ENCODE measurements at regions not wholly inside any gene's neighbourhood (a gene's known extent, or its start where the extent isn't known, plus 50 kb on each side); places are given as distances from the start of the nearest gene placed in this dataset.

- no peak for DNase-seq
These were observed 191.7 kb upstream of the ALKAL2 start for GRCh38 chr2:479490-480176.

DNA sequence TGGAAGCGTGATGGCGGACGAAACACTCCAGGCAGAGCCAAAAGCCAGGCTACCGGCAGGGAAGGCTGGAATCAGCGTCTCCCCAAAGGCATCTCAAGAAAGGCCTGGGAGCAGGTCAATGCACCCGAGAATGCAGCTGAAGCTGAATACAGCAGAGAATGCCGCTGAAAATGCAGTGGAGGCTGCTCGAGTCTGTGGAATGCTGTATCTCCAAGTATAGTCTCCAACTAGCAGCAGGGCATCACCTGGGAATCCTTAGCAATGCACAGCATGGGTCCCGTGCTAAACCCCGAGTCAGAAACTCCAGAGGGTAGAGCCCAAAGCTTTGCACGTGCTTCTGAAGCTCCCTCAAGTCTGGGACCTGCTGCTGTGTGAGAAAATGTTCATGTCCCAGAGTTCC lies 191.1 kb upstream of the ALKAL2 start:
- no peak for DNase-seq

GRCh38 chr2:471560-471959 lies 183.7 kb upstream of the ALKAL2 start:
- no peak for DNase-seq

DNA sequence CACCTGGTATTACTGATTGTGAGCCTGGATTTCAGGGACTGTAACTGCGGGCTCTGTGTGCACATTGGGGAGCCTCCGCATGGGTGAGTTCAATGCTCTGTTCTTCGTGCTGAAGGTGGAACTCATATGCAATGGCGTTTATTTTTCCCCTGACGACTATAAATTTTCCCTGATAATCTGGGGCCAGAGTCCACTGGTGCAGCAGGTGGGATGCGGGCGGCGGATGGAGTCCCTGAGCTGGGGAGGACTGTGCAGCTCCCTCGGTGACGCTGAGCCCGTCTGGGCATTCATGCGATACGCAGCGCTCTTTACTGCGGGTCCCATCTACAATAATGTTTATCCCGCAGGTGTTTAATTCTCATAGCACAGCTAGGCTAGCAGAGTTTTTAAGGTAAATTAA lies 181.6 kb upstream of the ALKAL2 start:
- no peak for DNase-seq

- DNase-seq, result no peak
These were observed 180.9 kb upstream of the ALKAL2 start for GRCh38 chr2:468648-469336.

DNA sequence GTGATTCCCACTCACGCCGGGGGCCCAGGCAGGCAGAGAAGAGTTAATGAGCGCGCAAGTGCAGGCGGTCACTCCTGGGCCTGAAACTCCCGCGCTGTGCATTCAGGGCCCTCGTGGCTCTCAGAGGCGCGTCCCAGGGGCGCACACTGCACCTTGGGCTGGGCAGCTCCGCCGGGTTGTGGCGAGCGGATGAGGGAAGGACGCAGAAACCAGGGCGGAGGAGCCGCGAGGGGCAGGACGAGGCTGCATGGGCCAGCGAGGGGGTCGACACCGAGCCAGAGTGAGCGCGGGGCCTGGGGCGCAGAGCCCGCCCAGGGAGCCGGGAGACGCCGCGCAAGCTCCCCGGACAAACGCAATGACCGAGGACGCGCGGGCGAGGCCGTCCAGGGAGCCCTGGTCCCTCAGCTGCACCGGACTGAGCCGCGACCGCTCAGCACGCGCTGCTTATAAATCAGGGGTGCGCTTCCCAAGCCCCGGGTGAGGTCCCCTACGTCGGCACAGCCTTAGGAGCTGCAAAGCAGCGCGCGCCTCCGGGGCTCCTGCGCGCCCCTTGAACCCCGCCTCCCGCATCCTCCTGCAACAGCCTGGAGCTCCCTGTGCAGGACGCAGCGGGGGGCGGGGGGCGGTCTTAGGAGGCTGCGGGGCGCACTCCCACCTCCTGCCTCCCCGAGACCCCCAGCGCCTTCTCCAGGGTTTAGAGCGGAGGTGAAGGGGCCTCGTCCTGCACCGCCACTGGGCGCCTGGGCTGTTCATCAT lies 180.2 kb upstream of the ALKAL2 start:
- no peak for DNase-seq

- no peak for DNase-seq
These were observed 179.6 kb upstream of the ALKAL2 start for GRCh38 chr2:467543-467891.

DNA sequence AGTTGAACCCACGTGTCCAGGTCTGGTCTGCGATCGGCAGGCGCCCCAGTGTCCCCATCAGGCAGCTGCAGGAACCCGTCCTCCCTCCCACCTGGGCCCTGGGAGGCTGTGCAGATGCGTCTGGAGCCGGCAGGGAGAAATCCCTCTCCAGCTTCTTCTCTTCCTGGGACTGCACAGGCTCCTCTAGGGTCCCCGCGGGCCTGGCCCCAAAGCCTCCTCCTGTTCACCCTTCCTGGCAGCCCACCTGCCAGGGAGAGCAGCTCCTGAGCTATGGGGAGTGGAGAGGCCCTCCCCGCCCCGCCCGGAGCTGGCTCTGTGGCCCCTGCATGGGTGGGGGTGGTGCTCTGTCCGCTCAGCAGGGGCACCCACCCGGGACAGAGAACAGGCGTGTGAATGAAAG lies 179.2 kb upstream of the ALKAL2 start:
- DNase-seq, result no peak

- DNase-seq, result no peak
These were observed 176.8 kb upstream of the ALKAL2 start for GRCh38 chr2:464562-465309.

- DNase-seq, result peak; percentile 3 to 4
These were observed 173.0 kb upstream of the ALKAL2 start for GRCh38 chr2:460861-461260.

DNA sequence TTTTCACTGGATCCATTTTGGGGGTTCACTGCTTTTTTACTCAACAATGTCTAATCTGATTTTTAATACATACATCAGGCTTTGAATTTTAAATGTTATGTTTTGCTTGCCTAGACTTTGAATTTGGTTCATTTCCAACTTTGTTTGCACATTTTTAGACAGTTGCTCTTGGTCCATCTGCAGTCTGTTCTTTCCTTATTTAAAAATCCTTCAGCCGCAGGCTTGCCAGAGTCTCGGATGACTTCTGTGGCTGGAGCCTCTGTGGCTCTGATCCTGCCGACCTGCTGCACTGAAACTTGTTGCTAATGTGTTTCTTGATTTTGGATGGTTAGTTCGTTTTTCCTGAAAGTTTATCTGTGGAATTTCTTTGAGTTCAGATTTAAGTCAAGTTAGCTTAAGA lies 172.0 kb upstream of the ALKAL2 start:
- DNase-seq, result no peak

DNA sequence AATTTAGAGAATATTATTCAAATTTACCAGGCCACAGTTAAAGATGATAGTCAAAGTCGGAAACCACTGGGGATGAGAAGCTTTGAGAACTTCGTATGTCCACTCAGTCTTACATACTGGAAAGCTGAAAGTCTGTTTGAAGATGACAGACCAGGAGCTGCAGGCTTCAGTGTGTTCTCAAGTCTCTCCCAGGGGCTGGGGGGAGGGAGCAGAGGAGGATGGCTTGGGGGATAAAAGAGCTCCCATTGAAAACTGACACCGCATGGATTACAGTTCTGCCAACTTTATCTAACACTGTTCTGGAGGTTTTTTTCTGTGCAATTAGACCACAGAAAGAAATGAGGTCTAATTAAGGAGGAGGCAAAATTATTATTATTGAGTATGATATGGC lies 170.5 kb upstream of the ALKAL2 start:
- no peak for DNase-seq

DNA sequence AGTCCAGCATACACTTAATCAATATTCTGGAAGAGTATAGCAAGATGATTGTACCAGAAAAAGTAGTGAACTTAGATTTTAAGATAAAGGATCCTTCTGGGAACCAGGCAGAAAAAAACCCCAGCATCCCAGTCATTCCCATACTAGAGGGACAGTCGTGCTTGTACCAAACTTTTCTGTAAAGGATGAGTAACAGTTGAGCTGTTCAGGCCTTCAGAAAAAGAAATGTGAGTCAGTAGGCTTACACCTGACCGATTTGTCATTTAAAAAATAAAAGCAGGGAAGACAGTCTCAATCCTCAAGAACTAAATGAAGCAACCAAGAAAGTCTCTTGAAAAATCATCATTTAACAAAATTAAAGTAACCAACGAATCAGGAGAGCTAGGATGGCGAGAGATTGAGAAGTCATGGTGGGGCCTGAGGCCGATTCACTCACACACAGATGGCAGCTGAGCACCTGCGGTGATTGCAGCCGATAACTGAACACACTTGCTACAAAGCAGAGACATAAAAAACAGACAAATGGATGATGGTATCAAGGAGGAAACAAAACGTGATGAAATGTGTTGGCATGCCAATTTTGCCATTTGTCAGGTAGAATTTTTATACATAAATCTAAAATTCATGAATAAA lies 170.0 kb upstream of the ALKAL2 start:
- no peak for DNase-seq

DNA sequence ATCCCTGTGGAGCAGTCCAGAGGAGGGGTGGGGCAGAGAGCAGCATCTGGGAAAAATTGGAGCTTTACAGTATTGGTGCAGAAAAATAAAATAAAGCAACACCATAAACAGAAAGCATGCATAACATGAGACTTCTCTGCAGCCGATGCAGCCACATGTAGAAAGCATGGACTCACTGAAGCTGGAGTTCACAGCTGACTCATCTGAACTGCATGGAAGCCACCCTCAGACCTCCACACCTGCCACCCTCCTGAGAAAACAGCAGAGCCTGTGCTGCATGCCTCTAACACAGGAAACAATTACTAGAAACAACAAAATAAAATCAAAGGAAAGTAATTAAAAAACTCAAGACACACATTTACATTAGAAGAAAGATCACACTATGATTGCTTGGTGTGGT lies 169.4 kb upstream of the ALKAL2 start:
- DNase-seq, result no peak

DNA sequence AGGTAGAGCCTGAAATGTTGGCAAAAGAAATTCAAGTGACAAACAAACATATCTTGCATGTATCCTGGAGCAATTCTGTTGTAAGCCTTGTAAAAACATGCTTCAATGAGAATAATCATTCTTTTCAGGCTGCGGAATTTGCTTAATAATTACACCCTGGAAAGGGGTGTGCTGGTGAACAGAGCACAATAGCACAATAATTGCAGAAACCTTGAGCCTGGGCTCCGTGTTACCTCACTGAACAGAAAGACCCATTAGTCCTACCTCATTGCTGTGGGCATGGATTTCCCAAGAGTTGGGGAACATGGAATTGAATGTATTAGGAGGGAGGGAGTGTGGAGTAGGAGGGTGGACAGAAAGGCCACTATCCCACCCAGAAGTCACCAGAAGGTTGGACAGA lies 168.0 kb upstream of the ALKAL2 start:
- no peak for DNase-seq

DNA sequence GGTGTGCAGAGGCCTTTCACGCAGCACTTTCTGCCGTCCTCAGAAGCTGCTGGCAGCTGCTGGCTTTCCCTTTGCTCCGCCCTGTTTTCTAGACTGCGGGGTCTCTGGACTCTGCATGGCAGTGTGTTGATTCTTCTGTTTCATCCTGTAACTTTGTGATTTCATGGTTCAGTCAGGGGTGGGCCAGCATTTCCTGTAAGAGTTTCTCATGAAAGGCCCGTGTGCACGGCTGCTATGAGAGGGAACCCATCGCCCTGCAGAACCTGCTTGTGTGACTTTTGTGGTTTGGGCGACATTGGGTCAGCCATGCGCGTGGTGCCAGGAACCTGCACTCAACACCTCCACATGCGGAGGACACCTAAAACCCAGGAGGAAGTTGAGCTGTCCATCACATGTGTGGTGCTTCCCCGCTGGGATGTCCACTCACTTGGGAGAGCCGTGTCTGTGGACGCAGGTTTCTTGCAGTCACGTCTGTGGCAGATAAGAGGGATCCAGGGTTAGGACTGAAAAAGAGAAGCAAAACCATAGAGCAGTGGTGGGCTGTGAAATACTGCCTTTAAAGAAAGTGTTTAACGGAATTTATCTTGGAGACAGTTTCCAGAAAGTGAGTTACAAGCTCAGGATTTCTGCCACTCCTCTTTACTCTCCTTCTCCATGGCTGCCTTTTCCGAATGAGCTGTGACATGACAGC lies 167.3 kb upstream of the ALKAL2 start:
- DNase-seq, result no peak

- DNase-seq, result no peak
These were observed 165.2 kb upstream of the ALKAL2 start for GRCh38 chr2:453132-453531.

DNA sequence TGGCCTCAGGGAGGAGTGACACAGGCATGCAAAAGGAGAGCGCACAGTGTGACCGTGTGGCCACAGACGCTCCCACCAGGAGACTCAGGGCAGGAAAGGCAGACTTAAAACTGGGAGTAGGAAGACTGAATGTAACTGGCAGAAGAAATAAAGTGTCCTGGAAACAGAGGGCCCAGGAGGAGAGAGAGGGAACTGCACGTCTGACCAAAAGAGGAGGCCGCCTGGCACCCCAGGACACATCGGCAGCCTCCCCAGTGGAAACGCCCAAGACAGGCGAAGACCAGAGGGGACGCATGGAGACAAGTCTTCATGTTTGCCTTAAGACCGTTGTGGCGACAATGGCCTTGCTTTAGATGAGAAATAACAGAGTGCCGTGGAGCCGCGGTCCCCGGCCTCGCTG lies 163.6 kb upstream of the ALKAL2 start:
- no peak for DNase-seq

DNA sequence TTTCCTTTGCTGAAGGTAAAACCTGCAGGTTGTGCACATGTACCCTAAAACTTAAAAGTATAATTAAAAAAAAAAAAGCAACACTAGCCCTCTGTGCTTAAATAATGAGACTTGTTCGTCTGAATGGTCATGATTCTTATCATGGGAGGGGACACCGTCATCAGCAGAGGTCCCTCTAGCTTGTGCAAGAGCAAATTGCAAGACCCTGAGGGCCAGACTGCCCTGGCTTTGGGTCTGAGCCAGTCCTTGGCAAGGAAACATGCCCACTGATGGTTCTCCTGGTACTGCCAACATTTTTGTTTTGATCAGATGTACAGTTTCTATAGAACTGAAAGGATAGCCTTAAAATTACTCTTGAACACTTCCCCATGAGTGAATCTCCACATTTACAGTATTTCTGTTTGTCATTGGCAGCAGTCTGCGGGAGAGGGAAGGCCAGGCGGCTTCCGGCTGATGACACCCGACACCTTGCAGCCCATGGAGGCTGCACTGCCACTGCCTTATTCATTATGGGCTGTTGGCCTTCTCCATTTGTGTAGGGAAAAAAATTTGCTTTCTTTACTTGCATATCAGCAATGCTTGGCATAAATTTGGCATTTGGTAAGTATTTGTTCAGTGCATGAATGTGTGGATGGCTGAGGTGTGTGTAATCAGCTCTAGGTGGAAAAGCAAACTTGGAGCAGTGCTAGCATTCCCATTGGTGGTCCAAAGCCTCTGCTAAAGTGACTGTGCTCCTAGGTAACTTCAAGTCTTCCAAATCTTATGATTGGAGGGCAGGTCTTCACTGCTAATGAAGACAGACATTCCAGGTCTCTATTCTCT lies 161.6 kb upstream of the ALKAL2 start:
- no peak for DNase-seq

- DNase-seq, result no peak
These were observed 160.2 kb upstream of the ALKAL2 start for GRCh38 chr2:447902-448665.

Measured in Kasumi-1 (cell line).